AG10803 (cell line): ENCODE measurements at regions not wholly inside any gene's neighbourhood (a gene's known extent, or its start where the extent isn't known, plus 50 kb on each side); places are given as distances from the start of the nearest gene placed in this dataset.
A peak's percentile ranks its signal among the peaks of the same experiment; 100 is the strongest.

ENCODE experiments used
- DNase-seq: peaks from one replicate; pipeline ENCODE4 v3.0.0; 2010; ENCODE audit warnings: low read depth
- H3K4me3 ChIP-seq: 2 replicates; pipeline ENCODE4 v1.5.1; 2011; ENCODE audit warnings: mild to moderate bottlenecking, low read length, control low read depth
- TF ChIP-seq, protein P1 (sequence below): conservative IDR thresholded peaks from 2 replicates; pipeline ENCODE4 v1.5.1; 2011; ENCODE audit warnings: mild to moderate bottlenecking, low read length, control low read depth, inconsistent platforms

DNA sequence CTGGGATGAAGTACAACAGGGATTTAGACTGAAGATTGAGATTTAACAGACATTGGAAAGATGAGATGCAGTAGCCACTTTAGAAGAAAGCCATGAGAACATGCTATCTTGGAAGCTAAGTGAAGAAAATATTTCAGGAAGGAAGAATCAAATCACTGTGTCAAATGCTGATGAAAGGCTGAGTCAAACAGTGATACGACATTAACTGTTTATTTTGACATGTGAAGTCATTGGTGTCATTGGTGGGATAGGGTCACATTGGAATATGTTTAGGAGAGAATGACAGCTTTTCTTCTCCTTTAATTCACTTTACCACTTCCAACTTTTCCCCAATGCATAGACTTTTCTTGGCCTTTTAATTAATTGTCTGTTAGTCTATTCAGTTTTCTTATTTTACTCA lies 653.0 kb upstream of the BOD1L1 start:
- no peak overlapping the region for H3K4me3 ChIP-seq
- DNase-seq: no peak
- TF ChIP-seq, protein P1, sequence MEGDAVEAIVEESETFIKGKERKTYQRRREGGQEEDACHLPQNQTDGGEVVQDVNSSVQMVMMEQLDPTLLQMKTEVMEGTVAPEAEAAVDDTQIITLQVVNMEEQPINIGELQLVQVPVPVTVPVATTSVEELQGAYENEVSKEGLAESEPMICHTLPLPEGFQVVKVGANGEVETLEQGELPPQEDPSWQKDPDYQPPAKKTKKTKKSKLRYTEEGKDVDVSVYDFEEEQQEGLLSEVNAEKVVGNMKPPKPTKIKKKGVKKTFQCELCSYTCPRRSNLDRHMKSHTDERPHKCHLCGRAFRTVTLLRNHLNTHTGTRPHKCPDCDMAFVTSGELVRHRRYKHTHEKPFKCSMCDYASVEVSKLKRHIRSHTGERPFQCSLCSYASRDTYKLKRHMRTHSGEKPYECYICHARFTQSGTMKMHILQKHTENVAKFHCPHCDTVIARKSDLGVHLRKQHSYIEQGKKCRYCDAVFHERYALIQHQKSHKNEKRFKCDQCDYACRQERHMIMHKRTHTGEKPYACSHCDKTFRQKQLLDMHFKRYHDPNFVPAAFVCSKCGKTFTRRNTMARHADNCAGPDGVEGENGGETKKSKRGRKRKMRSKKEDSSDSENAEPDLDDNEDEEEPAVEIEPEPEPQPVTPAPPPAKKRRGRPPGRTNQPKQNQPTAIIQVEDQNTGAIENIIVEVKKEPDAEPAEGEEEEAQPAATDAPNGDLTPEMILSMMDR: no peak

DNA sequence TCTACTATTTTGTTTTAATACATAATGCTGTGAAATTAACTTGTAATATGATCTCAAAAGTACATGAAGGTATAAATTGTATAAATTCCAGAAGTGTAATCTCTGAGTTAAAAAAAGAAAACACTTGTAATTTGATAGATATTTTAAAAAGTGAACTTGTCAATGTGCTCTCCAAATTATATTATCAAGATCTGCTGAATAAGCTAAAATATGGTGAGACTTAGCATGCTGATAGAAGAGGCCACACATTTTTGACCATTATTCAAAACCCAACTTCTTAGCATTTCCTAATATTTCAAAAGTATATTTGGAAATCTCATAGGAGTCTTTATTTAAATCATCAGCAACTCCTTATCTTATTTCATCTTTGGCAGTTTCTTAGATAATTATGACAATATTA lies 657.1 kb upstream of the BOD1L1 start:
- DNase-seq: no peak
- no peak overlapping the region for H3K4me3 ChIP-seq
- TF ChIP-seq, protein P1: no peak

DNA sequence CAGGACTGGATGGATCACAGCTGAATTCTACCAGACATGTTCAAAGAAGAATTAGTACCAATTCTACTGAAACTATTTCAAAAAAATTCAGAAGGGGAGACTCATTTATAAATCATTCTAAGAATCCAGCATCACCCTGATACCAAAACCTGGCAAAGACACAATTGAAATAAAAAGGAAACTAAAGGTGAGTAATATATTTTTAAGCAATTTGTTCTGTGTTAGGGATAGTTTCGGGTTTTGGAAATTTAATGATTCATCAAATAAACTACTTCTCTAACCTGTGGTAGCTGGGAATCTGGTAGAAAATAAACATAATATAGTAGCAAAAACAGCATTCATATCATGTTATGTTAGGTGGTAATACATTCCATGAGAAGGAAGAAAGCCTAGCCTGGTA lies 662.2 kb upstream of the BOD1L1 start:
- TF ChIP-seq, protein P1: no peak
- no peak overlapping the region for H3K4me3 ChIP-seq
- no peak for DNase-seq

DNA sequence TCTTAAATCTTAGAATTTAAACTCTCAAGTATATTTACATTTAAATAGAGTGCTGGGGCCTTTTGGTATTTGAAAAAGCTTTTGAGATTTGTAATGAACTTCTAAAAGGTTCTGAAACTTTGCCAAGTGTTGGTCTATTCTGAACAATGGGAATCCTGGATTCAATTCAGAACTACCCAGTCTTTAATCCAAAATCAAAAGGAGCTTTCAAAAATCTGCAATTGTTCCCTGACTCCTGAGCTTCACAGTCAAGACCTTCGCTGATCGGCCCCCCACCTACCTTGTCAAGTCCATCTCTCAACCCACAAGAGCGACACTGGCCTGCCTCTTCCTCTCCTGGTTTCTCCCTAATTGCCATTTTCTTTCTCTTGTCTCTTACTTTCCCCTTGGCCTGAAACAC lies 666.1 kb upstream of the BOD1L1 start:
- TF ChIP-seq, protein P1: no peak
- no peak for DNase-seq
- no peak overlapping the region for H3K4me3 ChIP-seq

DNA sequence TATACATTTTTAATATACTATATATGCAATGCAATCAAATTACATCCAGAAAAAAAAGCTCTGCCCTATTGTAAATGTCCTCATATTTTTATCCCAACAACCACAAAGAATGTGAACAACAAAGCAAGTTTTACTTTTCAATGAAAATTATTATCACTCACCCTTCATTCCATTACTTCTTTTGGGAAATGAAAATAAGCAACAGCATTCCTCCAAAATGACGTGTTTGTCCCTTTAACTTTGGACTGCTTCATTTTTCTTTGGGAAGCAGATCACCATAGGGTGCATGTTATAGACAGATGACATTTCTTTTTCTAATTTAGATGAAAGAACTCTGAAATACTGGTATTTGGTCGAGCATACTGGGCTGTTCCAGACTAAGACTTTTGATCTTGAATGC lies 667.1 kb upstream of the BOD1L1 start:
- TF ChIP-seq, protein P1: no peak
- no peak overlapping the region for H3K4me3 ChIP-seq

DNA sequence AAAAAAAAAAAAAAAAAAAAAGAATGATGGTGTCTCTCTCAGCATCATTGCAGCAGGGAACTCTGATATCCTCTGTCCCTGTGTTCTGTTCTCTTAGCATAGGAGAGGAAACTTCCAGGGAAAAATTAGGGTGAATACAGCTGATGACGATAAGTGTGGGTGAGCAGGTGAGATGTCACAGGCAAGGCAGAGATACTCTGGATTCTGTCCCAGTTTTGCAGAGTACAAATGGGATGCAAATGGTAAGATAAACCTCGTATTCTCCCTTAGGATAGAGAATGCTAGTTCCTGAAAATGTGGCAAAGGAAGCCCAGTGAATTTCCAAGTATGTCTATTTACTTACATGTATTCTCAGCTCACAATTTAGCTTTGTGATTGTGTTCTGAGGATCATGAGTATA lies 671.6 kb upstream of the BOD1L1 start:
- H3K4me3 ChIP-seq: no peak overlapping the region
- DNase-seq: no peak
- TF ChIP-seq, protein P1: no peak

More for the DNA sequence above, 667.1 kb upstream of the BOD1L1 start:
- peak; percentile 10 for DNase-seq

DNA sequence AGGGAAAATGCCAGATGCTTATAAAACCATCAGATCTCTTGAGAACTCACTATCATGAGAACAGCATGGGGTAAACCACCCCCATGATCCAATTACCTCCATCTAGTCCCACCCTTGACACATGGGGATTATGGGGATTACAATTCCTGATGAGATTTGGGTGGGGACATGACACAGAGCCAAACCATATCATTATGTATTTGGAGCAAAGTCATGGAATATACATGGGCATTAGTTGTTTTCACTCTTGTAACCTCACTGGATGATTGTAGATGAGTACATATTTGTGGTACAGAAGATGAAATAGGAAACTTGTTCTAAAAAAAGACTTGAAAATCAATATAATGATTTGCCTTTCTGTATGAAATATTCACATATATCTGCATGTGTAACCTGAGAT lies 674.5 kb upstream of the BOD1L1 start:
- no peak overlapping the region for H3K4me3 ChIP-seq
- DNase-seq: no peak
- TF ChIP-seq, protein P1: no peak
